Tibial nerve (tissue), 4 donors: ENCODE measurements at regions not wholly inside any gene's neighbourhood (a gene's known extent, or its start where the extent isn't known, plus 50 kb on each side); places are given as distances from the start of the nearest gene placed in this dataset.

Experiments
- DNase-seq, 2 donors: peaks; one replicate each; pipeline ENCODE4 v3.0.0-alpha.2; 2019; ENCODE audit warnings: low spot score in 2 of 2
- H3K27ac ChIP-seq, 4 donors: fragments of 200-600 bp; sonication (generic) in 3 of 4; one replicate each; pipeline ENCODE4 v1.5.1; 2017 to 2019; ENCODE audit warnings: mild to moderate bottlenecking in 1 of 4
- H3K27me3 ChIP-seq, 2 donors: fragments of 200-600 bp; sonication (generic) in 1 of 2; one replicate each; pipeline versions ENCODE4 v1.5.1 to v1.6.0; 2017 to 2019
- H3K36me3 ChIP-seq, 3 donors: fragments of 200-600 bp; sonication (generic); one replicate each; pipeline ENCODE4 v1.5.1; 2018 to 2019
- H3K4me1 ChIP-seq, 4 donors: fragments of 200-600 bp; sonication (generic) in 3 of 4; one replicate each; pipeline ENCODE4 v1.5.1; 2017 to 2019
- H3K4me3 ChIP-seq, 4 donors: fragments of 200-600 bp; sonication (generic) in 3 of 4; one replicate each; pipeline ENCODE4 v1.5.1; 2017 to 2019; ENCODE audit warnings: mild to moderate bottlenecking in 1 of 4, moderate library complexity in 1 of 4
- H3K9me3 ChIP-seq, 4 donors: fragments of 200-600 bp; sonication (generic) in 3 of 4; one replicate each; pipeline ENCODE4 v1.5.1; 2017 to 2019
- CTCF ChIP-seq, 5 experiments: fragments of 200-600 bp in 3 of 5; fragments of 450-650 bp in 2 of 5; sonication (generic) in 3 of 5; IDR thresholded peaks; one replicate each; pipeline ENCODE4 v1.5.1; 2016 to 2019; ENCODE audit warnings: antibody characterized with exemption in 5 of 5, mild to moderate bottlenecking in 3 of 5, moderate library complexity in 2 of 5
- EP300 ChIP-seq, 2 donors: sonication (generic); formaldehyde crosslinking; IDR thresholded peaks; one replicate each; pipeline ENCODE4 v1.6.1; 2017; ENCODE audit warnings: antibody characterized with exemption in 2 of 2, mild to moderate bottlenecking in 1 of 2
- POLR2A ChIP-seq, 2 donors: fragments of 450-650 bp; IDR thresholded peaks; one replicate each; pipeline ENCODE4 v1.6.1; 2017; ENCODE audit warnings: antibody characterized with exemption in 2 of 2, mild to moderate bottlenecking in 2 of 2, moderate library complexity in 2 of 2
- WGBS, 2 donors: methylation state at CpG; one replicate each; pipeline ENCODE4 v1.1.5; 2018; 5-methylcytosine and 5-hydroxymethylcytosine counted together

- Histone ChIP-seq H3K27me3 (no peaks in the 10 kb centered on the region), H3K36me3 (no peaks in the 10 kb centered on the region), H3K9me3 (no peaks in the 10 kb centered on the region), H3K27ac (no peak overlapping the region), H3K4me1 (no peaks in the 10 kb centered on the region), H3K4me3 (no peak overlapping the region)
- WGBS, 2 donors, result 84 to 89% methylated on average over 2 of the region's 2 CpGs
- DNase-seq, result no peak
- no peak for TF ChIP-seq EP300 (IDR thresholded peaks at IDR 0.05)
- no peak for TF ChIP-seq CTCF (IDR thresholded peaks at IDR 0.05)
- no peak for TF ChIP-seq POLR2A (IDR thresholded peaks at IDR 0.05)
Observed at GRCh38 chr5:57012511-57012910, 60.6 kb upstream of the MIER3 start.

- H3K36me3 ChIP-seq, result no peaks in the 10 kb centered on the region
- no peak overlapping the region for H3K4me3 ChIP-seq
- TF ChIP-seq CTCF (IDR thresholded peaks at IDR 0.05), result no peak
- no peak for TF ChIP-seq POLR2A (IDR thresholded peaks at IDR 0.05)
- no peak for TF ChIP-seq EP300 (IDR thresholded peaks at IDR 0.05)
- no peak for DNase-seq
- no peaks in the 10 kb centered on the region for H3K27me3 ChIP-seq
- H3K9me3 ChIP-seq, result peaks cover 0 to 4% (median 0%) of the 10 kb centered on the region in 4 donors
- no peak overlapping the region for H3K27ac ChIP-seq
- 83 to 93% methylated on average over 3 of the region's 3 CpGs for WGBS, 2 donors
- no peaks in the 10 kb centered on the region for H3K4me1 ChIP-seq
Observed at GRCh38 chr5:57025961-57026360, 74.0 kb upstream of the MIER3 start.

GRCh38 chr5:57028161-57028560 is 76.2 kb upstream of the MIER3 start:
- H3K9me3 ChIP-seq, result peaks cover 0 to 4% (median 0%) of the 10 kb centered on the region in 4 donors
- TF ChIP-seq EP300 (IDR thresholded peaks at IDR 0.05) (no peak), CTCF (IDR thresholded peaks at IDR 0.05) (no peak), POLR2A (IDR thresholded peaks at IDR 0.05) (no peak)
- WGBS, 2 donors, result 85 to 96% methylated on average over 2 of the region's 2 CpGs
- no peak overlapping the region for H3K4me3 ChIP-seq
- H3K27me3 ChIP-seq, result no peaks in the 10 kb centered on the region
- no peak for DNase-seq
- H3K4me1 ChIP-seq, result no peaks in the 10 kb centered on the region
- H3K36me3 ChIP-seq, result no peaks in the 10 kb centered on the region
- no peak overlapping the region for H3K27ac ChIP-seq

- Histone ChIP-seq H3K27ac (no peak overlapping the region), H3K9me3 (no peaks in the 10 kb centered on the region), H3K36me3 (no peaks in the 10 kb centered on the region), H3K4me1 (no peaks in the 10 kb centered on the region), H3K27me3 (no peaks in the 10 kb centered on the region), H3K4me3 (no peak overlapping the region)
- WGBS, 2 donors, result 30 to 67% methylated on average over 1 of the region's 1 CpG
- no peak for DNase-seq
- TF ChIP-seq POLR2A (IDR thresholded peaks at IDR 0.05), result no peak
- no peak for TF ChIP-seq EP300 (IDR thresholded peaks at IDR 0.05)
Observed at GRCh38 chr5:57032151-57032551, 80.2 kb upstream of the MIER3 start.

- Histone ChIP-seq H3K27ac (peak overlapping the region in 1 of 4 donors; percentile 44), H3K9me3 (no peaks in the 10 kb centered on the region), H3K4me1 (no peaks in the 10 kb centered on the region), H3K36me3 (no peaks in the 10 kb centered on the region), H3K27me3 (no peaks in the 10 kb centered on the region), H3K4me3 (no peak overlapping the region)
- TF ChIP-seq POLR2A (IDR thresholded peaks at IDR 0.05), result no peak
- TF ChIP-seq CTCF (IDR thresholded peaks at IDR 0.05), result no peak
- TF ChIP-seq EP300 (IDR thresholded peaks at IDR 0.05), result no peak
- DNase-seq, result no peak
Observed at GRCh38 chr5:57033103-57033502, 81.2 kb upstream of the MIER3 start.

GRCh38 chr5:57033503-57033902 is 81.6 kb upstream of the MIER3 start:
- H3K27ac ChIP-seq, result peak overlapping the region in 1 of 4 donors; percentile 44
- H3K36me3 ChIP-seq, result no peaks in the 10 kb centered on the region
- DNase-seq, result no peak
- no peaks in the 10 kb centered on the region for H3K27me3 ChIP-seq
- no peaks in the 10 kb centered on the region for H3K9me3 ChIP-seq
- no peak for TF ChIP-seq EP300 (IDR thresholded peaks at IDR 0.05)
- 70 to 71% methylated on average over 2 of the region's 2 CpGs for WGBS, 2 donors
- H3K4me1 ChIP-seq, result no peaks in the 10 kb centered on the region
- no peak overlapping the region for H3K4me3 ChIP-seq
